ENCODE measurements at regions not wholly inside any gene's neighbourhood (a gene's known extent, or its start where the extent isn't known, plus 50 kb on each side); places are given as distances from the start of the nearest gene placed in this dataset.

DNA sequence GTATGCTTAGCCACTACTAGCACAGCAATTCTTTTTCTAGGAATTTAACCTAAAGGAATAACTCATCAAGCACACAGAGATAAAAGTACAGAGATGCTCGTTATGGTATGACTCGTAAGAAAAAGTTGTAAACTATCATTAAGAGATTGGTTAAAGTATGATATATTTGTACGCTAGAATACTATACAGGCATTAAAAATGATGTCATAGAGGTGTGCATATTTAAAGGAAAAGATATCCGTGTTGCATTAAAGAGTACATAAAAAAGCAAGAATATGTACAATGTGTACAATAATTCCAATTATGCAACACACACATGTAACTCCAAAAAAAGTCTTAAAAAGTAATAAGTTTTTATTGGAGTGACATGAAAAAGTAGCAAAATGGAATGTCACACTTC is 54.5 kb upstream of the PALM2AKAP2 start:
- Histone ChIP-seq H3K4me3 (ENCODE audit: low read length) (no peak overlapping the region), H3K4me1 (ENCODE audit: control insufficient read depth, insufficient read depth, low read length) (no peaks in the 10 kb centered on the region), H3K36me3 (ENCODE audit: control insufficient read depth, insufficient read depth, low read length) (no peaks in the 10 kb centered on the region), H3K27ac (ENCODE audit: low read depth, low read length) (no peak overlapping the region), H3K9ac (ENCODE audit: low read length) (no peak overlapping the region), H3K27me3 (ENCODE audit: control insufficient read depth, insufficient read depth, low read length) (no peaks in the 10 kb centered on the region)

- Histone ChIP-seq H3K4me1 (ENCODE audit: control insufficient read depth, insufficient read depth, low read length) (no peaks in the 10 kb centered on the region), H3K27ac (ENCODE audit: low read depth, low read length) (no peak overlapping the region), H3K4me3 (ENCODE audit: low read length) (no peak overlapping the region), H3K27me3 (ENCODE audit: control insufficient read depth, insufficient read depth, low read length) (no peaks in the 10 kb centered on the region), H3K9ac (ENCODE audit: low read length) (no peak overlapping the region), H3K36me3 (ENCODE audit: control insufficient read depth, insufficient read depth, low read length) (no peaks in the 10 kb centered on the region)
Measured at GRCh38 chr9:109726119-109726518, 53.9 kb upstream of the PALM2AKAP2 start.

- Histone ChIP-seq H3K27ac (ENCODE audit: low read depth, low read length) (no peak overlapping the region), H3K36me3 (ENCODE audit: control insufficient read depth, insufficient read depth, low read length) (no peaks in the 10 kb centered on the region), H3K4me1 (ENCODE audit: control insufficient read depth, insufficient read depth, low read length) (no peaks in the 10 kb centered on the region), H3K4me3 (ENCODE audit: low read length) (no peak overlapping the region), H3K27me3 (ENCODE audit: control insufficient read depth, insufficient read depth, low read length) (no peaks in the 10 kb centered on the region), H3K9ac (ENCODE audit: low read length) (no peak overlapping the region)
Measured at GRCh38 chr9:109728686-109729300, 51.2 kb upstream of the PALM2AKAP2 start.

DNA sequence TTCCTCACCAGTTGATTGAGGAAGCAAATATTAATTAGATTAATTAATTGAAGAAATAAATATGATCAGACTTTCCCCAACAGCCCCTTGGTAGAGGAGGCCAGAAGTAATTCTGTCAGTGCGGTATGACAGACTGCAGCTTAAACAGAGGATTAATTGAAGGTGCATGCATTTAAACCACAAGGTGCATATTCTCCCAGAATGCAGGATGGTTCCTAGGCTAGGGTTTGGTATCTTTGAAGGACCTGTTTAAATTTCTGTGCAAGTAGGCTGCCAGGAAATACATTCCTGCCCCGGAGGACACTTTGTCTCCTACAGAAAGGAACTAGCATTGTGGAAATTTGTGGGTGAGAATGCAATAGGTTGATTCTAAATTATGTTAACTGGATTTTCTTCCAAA is 50.5 kb upstream of the PALM2AKAP2 start:
- H3K4me1 ChIP-seq (ENCODE audit: control insufficient read depth, insufficient read depth, low read length) = no peaks in the 10 kb centered on the region
- H3K9ac ChIP-seq (ENCODE audit: low read length) = no peak overlapping the region
- H3K36me3 ChIP-seq (ENCODE audit: control insufficient read depth, insufficient read depth, low read length) = no peaks in the 10 kb centered on the region
- H3K27ac ChIP-seq (ENCODE audit: low read depth, low read length) = no peak overlapping the region
- no peak overlapping the region for H3K4me3 ChIP-seq (ENCODE audit: low read length)
- no peaks in the 10 kb centered on the region for H3K27me3 ChIP-seq (ENCODE audit: control insufficient read depth, insufficient read depth, low read length)

All from rectal smooth muscle tissue (tissue), 1 donor.